GM12865 (cell line): ENCODE measurements at regions not wholly inside any gene's neighbourhood (a gene's known extent, or its start where the extent isn't known, plus 50 kb on each side); places are given as distances from the start of the nearest gene placed in this dataset.

Source experiments
- DNase-seq: peaks from one replicate; pipeline ENCODE4 v3.0.0; 2010; ENCODE audit warnings: low read depth
- H3K4me3 ChIP-seq: 2 replicates; pipeline ENCODE4 v1.5.1; 2011; ENCODE audit warnings: mild to moderate bottlenecking, low read depth, low read length, control low read depth
- CTCF ChIP-seq: IDR thresholded peaks from 2 replicates; pipeline ENCODE4 v1.5.1; 2011; ENCODE audit warnings: low read length, control low read depth, low read depth, inconsistent platforms; ENCODE audit not compliant: insufficient read depth; ENCODE audit errors: missing control alignments

- no peak overlapping the region for H3K4me3 ChIP-seq
- TF ChIP-seq CTCF, result no peak
- DNase-seq, result peak; percentile 2
Measured at GRCh38 chr14:98608071-98609060, 663.6 kb downstream of the BCL11B start.

GRCh38 chr14:98612434-98613200 is 659.4 kb downstream of the BCL11B start:
- DNase-seq, result no peak
- H3K4me3 ChIP-seq, result no peak overlapping the region
- TF ChIP-seq CTCF, result no peak

GRCh38 chr14:98614741-98615140 is 657.3 kb downstream of the BCL11B start:
- no peak for TF ChIP-seq CTCF
- no peak for DNase-seq
- no peak overlapping the region for H3K4me3 ChIP-seq

GRCh38 chr14:98622208-98623051 is 649.6 kb downstream of the BCL11B start:
- no peak for DNase-seq
- no peak overlapping the region for H3K4me3 ChIP-seq
- TF ChIP-seq CTCF, result no peak

- H3K4me3 ChIP-seq, result no peak overlapping the region
- TF ChIP-seq CTCF, result no peak
- no peak for DNase-seq
Measured at GRCh38 chr14:98623788-98624415, 648.1 kb downstream of the BCL11B start.

GRCh38 chr14:98633380-98633779 is 638.6 kb downstream of the BCL11B start:
- DNase-seq, result no peak
- no peak overlapping the region for H3K4me3 ChIP-seq
- no peak for TF ChIP-seq CTCF
